ENCODE measurements at regions not wholly inside any gene's neighbourhood (a gene's known extent, or its start where the extent isn't known, plus 50 kb on each side); places are given as distances from the start of the nearest gene placed in this dataset.

GRCh38 chr5:74372502-74373064, 267.9 kb downstream of the ENC1 start:
- H3K4me3 ChIP-seq (ENCODE audit: low read length), result no peak overlapping the region
- H3K4me1 ChIP-seq (ENCODE audit: low read length), result peaks cover 4% of the 10 kb centered on the region; the same call in 1 of the 2 replicates
- no peaks in the 10 kb centered on the region for H4K20me1 ChIP-seq (ENCODE audit: insufficient read depth, low read length)
- H3K9ac ChIP-seq (ENCODE audit: low read length), result no peak overlapping the region
- H3K4me2 ChIP-seq (ENCODE audit: low read depth, low read length), result no peak overlapping the region
- H3F3A ChIP-seq (ENCODE audit: insufficient read depth, low read length), result no peaks in the 10 kb centered on the region
- H3K27me3 ChIP-seq (replicated peaks; ENCODE audit: insufficient read depth, low read length), result no peaks in the 10 kb centered on the region
- TF ChIP-seq EZH2 (optimal IDR thresholded peaks at IDR 0.05; ENCODE audit: low read depth, low read length) (no peak), CTCF (IDR thresholded peaks at IDR 0.05; ENCODE audit: low read length) (no peak), EZH2phosphoT487 (IDR thresholded peaks at IDR 0.05; ENCODE audit: low read length) (no peak)
- H3K9me3 ChIP-seq (replicated peaks; ENCODE audit: insufficient read depth, low read length), result no peaks in the 10 kb centered on the region
- H2AFZ ChIP-seq (ENCODE audit: low read length), result no peak overlapping the region
- DNase-seq, result no peak
- no peaks in the 10 kb centered on the region for H3K79me2 ChIP-seq (ENCODE audit: low read length)
- H3K36me3 ChIP-seq (replicated peaks; ENCODE audit: insufficient read depth, low read length), result no peaks in the 10 kb centered on the region
- no peak overlapping the region for H3K27ac ChIP-seq (ENCODE audit: low read length)
- H3K9me2 ChIP-seq (replicated peaks; ENCODE audit: insufficient read depth, low read length), result no peaks in the 10 kb centered on the region

DNA sequence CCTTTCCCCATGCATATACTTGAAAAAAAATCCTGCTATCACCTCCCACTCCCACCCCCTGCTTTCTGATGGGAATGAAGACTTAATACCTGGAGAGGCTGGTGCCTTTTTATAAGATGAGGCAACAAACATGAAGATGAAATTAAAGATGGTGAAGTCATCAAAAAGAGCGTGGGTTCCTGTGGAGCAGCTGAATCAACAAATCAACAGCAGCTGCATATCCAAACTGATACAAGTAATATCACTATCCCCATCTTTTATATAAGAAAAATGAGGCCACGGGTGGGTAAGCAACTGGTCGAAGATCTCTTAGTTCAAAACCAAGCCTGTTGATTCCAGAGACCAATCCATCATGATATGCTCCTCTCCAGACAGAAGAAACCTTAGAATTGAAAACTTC, 268.5 kb downstream of the ENC1 start:
- Histone ChIP-seq H3K9me3 (replicated peaks; ENCODE audit: insufficient read depth, low read length) (no peaks in the 10 kb centered on the region), H4K20me1 (ENCODE audit: insufficient read depth, low read length) (no peaks in the 10 kb centered on the region), H3K4me1 (ENCODE audit: low read length) (peaks cover 4% of the 10 kb centered on the region; the same call in 1 of the 2 replicates), H2AFZ (ENCODE audit: low read length) (no peak overlapping the region), H3F3A (ENCODE audit: insufficient read depth, low read length) (no peaks in the 10 kb centered on the region), H3K36me3 (replicated peaks; ENCODE audit: insufficient read depth, low read length) (no peaks in the 10 kb centered on the region), H3K4me3 (ENCODE audit: low read length) (no peak overlapping the region), H3K9me2 (replicated peaks; ENCODE audit: insufficient read depth, low read length) (no peaks in the 10 kb centered on the region), H3K27ac (ENCODE audit: low read length) (no peak overlapping the region), H3K27me3 (replicated peaks; ENCODE audit: insufficient read depth, low read length) (no peaks in the 10 kb centered on the region), H3K9ac (ENCODE audit: low read length) (no peak overlapping the region), H3K79me2 (ENCODE audit: low read length) (no peaks in the 10 kb centered on the region), H3K4me2 (ENCODE audit: low read depth, low read length) (no peak overlapping the region)
- TF ChIP-seq EZH2phosphoT487 (IDR thresholded peaks at IDR 0.05; ENCODE audit: low read length) (no peak), CTCF (IDR thresholded peaks at IDR 0.05; ENCODE audit: low read length) (no peak), EZH2 (optimal IDR thresholded peaks at IDR 0.05; ENCODE audit: low read depth, low read length) (no peak)
- DNase-seq, result no peak

DNA sequence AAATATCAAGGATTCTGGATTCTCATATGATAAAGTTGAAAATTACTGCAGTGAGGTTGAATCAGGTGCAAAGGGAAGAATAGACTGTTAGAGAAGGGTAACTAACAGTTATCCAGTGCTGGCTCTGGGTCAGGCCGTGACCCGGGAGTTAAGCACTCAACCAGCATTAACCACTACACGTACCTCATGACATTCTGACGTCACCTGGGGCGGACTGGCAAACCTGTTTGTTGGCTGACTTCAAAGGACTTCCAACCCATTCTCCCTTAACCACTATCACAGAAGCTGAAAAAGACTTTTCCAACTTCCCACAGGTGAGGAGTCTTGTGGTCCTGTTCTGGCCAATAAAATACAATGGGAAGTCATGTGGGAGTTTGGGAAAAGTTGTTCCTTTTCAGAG, 268.9 kb downstream of the ENC1 start:
- Histone ChIP-seq H3K36me3 (replicated peaks; ENCODE audit: insufficient read depth, low read length) (no peaks in the 10 kb centered on the region), H3K27ac (ENCODE audit: low read length) (no peak overlapping the region), H3K9me2 (replicated peaks; ENCODE audit: insufficient read depth, low read length) (no peaks in the 10 kb centered on the region), H3K9me3 (replicated peaks; ENCODE audit: insufficient read depth, low read length) (no peaks in the 10 kb centered on the region), H3K27me3 (replicated peaks; ENCODE audit: insufficient read depth, low read length) (no peaks in the 10 kb centered on the region), H3K79me2 (ENCODE audit: low read length) (no peaks in the 10 kb centered on the region), H2AFZ (ENCODE audit: low read length) (no peak overlapping the region), H4K20me1 (ENCODE audit: insufficient read depth, low read length) (no peaks in the 10 kb centered on the region), H3F3A (ENCODE audit: insufficient read depth, low read length) (no peaks in the 10 kb centered on the region), H3K4me1 (ENCODE audit: low read length) (peaks cover 4% of the 10 kb centered on the region; the same call in 1 of the 2 replicates), H3K4me2 (ENCODE audit: low read depth, low read length) (no peak overlapping the region), H3K4me3 (ENCODE audit: low read length) (no peak overlapping the region), H3K9ac (ENCODE audit: low read length) (no peak overlapping the region)
- TF ChIP-seq EZH2 (optimal IDR thresholded peaks at IDR 0.05; ENCODE audit: low read depth, low read length), result no peak
- no peak for TF ChIP-seq EZH2phosphoT487 (IDR thresholded peaks at IDR 0.05; ENCODE audit: low read length)
- TF ChIP-seq CTCF (IDR thresholded peaks at IDR 0.05; ENCODE audit: low read length), result no peak
- DNase-seq, result no peak
